Astrocyte of the cerebellum (primary cell): ENCODE measurements at regions not wholly inside any gene's neighbourhood (a gene's known extent, or its start where the extent isn't known, plus 50 kb on each side); places are given as distances from the start of the nearest gene placed in this dataset.
"Not testable (repeated sequence)": the region's sequence is repeated elsewhere in the genome, so short reads cannot be mapped to it uniquely, and the experiment has no call there.

Experiments
- DNase-seq: peaks from one replicate; pipeline ENCODE4 v3.0.0-alpha.2; 2011; ENCODE audit warnings: low read depth
- H3K4me3 ChIP-seq: 2 replicates; pipeline ENCODE4 v1.5.1; 2011; ENCODE audit warnings: mild to moderate bottlenecking, low read depth, low read length, moderate library complexity
- CTCF ChIP-seq: IDR thresholded peaks from 2 replicates; pipeline ENCODE4 v1.5.1; 2012; ENCODE audit warnings: low read length, low read depth, moderate library complexity, mild to moderate bottlenecking; ENCODE audit errors: missing control alignments
- in situ Hi-C: cut with HindIII; loops from 2 replicates; pipeline ENCODE4 v1.10.0; 2017; ENCODE audit warnings: low sequenced_read_pairs

GRCh38 chrX:9390693-9391368, 74.0 kb upstream of the TBL1X start:
- TF ChIP-seq CTCF, result no peak
- in situ Hi-C loops, result no loop called here
- H3K4me3 ChIP-seq, result no peak overlapping the region
- no peak for DNase-seq

- in situ Hi-C loops, result no loop called here
- H3K4me3 ChIP-seq, result no peak overlapping the region
- no peak for DNase-seq
- no peak for TF ChIP-seq CTCF
Observed at GRCh38 chrX:9392445-9392844, 72.4 kb upstream of the TBL1X start.

- in situ Hi-C loops, result no loop called here
- H3K4me3 ChIP-seq, result no peak overlapping the region
- no peak for DNase-seq
- TF ChIP-seq CTCF, result no peak
Observed at GRCh38 chrX:9393571-9393970, 71.3 kb upstream of the TBL1X start.

- H3K4me3 ChIP-seq, result no peak overlapping the region
- no peak for TF ChIP-seq CTCF
- no peak for DNase-seq
- in situ Hi-C loops, result no loop called here
Observed at GRCh38 chrX:9394212-9394611, 70.6 kb upstream of the TBL1X start.

- no peak overlapping the region for H3K4me3 ChIP-seq
- DNase-seq, result peak; percentile 71
- no peak for TF ChIP-seq CTCF
- in situ Hi-C loops, result no loop called here
Observed at GRCh38 chrX:9396930-9397329, 67.9 kb upstream of the TBL1X start.

GRCh38 chrX:9401051-9401450, 63.8 kb upstream of the TBL1X start:
- no peak for DNase-seq
- no peak for TF ChIP-seq CTCF
- in situ Hi-C loops, result no loop called here
- no peak overlapping the region for H3K4me3 ChIP-seq

- DNase-seq, result no peak
- in situ Hi-C loops, result no loop called here
- TF ChIP-seq CTCF, result no peak
- H3K4me3 ChIP-seq, result no peak overlapping the region
Observed at GRCh38 chrX:9403374-9403773, 61.5 kb upstream of the TBL1X start.

GRCh38 chrX:9405635-9406034, 59.2 kb upstream of the TBL1X start:
- H3K4me3 ChIP-seq, in situ Hi-C loops, DNase-seq: not testable (repeated sequence)

GRCh38 chrX:9410889-9411288, 54.0 kb upstream of the TBL1X start:
- H3K4me3 ChIP-seq, DNase-seq, in situ Hi-C loops: not testable (repeated sequence)

GRCh38 chrX:9411682-9412081, 53.2 kb upstream of the TBL1X start:
- DNase-seq, H3K4me3 ChIP-seq, in situ Hi-C loops: not testable (repeated sequence)
